ENCODE measurements at regions not wholly inside any gene's neighbourhood (a gene's known extent, or its start where the extent isn't known, plus 50 kb on each side); places are given as distances from the start of the nearest gene placed in this dataset.
"Not testable (repeated sequence)": the region's sequence is repeated elsewhere in the genome, so short reads cannot be mapped to it uniquely, and the experiment has no call there.

DNA sequence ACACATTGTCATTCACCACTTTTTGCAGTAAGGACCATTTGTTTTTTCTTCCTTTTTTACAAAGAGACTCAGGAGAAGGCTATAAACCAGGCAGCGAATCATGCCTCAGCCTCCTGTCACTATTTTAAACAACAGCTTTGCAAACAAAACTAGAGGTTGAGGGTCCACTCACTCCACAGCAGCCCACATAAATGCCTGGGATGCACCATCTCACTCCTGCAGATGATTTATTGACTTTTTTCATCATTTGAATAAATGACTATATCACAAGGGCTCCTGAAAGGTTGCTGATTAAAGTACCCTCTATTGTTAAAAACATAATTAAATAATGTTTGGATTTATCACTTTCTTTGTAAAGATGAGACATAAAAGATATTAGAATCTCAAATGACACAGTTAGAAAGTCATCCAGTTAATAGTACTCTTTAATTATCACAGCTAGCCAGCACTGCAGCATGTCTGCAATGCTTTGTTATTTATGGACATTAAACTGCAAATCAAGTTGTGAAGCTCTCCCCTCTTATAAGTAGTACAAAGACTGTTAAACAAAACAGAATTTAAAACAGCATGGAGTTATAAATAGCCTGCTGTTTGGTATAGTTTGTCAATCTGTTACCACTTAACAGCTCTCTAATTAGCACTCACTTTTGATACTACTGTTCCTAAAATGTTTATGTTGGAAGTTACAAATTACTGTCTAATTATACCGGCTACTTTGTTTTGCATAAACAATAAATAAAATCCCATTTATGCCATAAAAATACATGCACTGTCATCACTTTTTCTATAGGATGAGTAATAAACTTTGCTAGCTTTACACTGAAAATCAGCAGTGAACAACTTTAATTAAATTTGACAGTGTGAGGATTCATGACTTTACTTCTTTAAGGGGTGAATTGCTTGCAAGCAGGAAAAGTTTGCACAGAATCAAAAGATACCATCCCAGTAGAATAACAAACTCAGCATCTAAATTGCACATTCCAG, 853.2 kb downstream of the UQCRFS1 start:
- H3K4me1 ChIP-seq: no peaks in the 10 kb centered on the region

DNA sequence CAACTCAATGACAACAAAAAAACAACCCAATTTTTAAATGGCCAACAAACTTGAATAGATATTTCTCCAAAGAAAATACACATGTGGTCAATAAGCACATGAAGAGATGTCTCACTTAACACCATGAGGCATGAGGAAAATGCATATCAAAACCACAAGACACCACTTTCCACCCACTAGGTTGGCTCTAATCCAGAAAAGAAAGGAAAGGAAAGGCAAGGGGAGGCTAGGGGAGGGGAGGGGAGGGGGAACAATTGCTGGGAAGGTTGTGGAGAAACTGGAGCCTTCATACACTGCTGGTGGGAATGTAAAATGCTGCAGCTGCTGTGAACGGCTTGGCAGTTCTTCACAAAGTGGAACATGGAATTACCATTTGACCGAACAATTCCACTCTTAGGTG, 854.3 kb downstream of the UQCRFS1 start:
- no peak for DNase-seq (ENCODE audit: low spot score in 2 of 2)
- intact Hi-C loops (cut with DNase I; ENCODE audit: low total_unique reads): no loop called here
- Histone ChIP-seq H3K4me3 (no peak overlapping the region), H3K27me3 (no peaks in the 10 kb centered on the region), H3K9me3 (no peaks in the 10 kb centered on the region), H3K4me1 (no peaks in the 10 kb centered on the region), H3K27ac (no peak overlapping the region), H3K36me3 (no peaks in the 10 kb centered on the region)
- TF ChIP-seq, protein P1, sequence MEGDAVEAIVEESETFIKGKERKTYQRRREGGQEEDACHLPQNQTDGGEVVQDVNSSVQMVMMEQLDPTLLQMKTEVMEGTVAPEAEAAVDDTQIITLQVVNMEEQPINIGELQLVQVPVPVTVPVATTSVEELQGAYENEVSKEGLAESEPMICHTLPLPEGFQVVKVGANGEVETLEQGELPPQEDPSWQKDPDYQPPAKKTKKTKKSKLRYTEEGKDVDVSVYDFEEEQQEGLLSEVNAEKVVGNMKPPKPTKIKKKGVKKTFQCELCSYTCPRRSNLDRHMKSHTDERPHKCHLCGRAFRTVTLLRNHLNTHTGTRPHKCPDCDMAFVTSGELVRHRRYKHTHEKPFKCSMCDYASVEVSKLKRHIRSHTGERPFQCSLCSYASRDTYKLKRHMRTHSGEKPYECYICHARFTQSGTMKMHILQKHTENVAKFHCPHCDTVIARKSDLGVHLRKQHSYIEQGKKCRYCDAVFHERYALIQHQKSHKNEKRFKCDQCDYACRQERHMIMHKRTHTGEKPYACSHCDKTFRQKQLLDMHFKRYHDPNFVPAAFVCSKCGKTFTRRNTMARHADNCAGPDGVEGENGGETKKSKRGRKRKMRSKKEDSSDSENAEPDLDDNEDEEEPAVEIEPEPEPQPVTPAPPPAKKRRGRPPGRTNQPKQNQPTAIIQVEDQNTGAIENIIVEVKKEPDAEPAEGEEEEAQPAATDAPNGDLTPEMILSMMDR (IDR thresholded peaks at IDR 0.05): no peak
- TF ChIP-seq POLR2A (IDR thresholded peaks at IDR 0.05) (no peak), POLR2AphosphoS5 (IDR thresholded peaks at IDR 0.05) (no peak)

More for the DNA sequence above, 853.2 kb downstream of the UQCRFS1 start:
- no peaks in the 10 kb centered on the region for H3K9me3 ChIP-seq
- no peak overlapping the region for H3K4me3 ChIP-seq
- TF ChIP-seq POLR2A (IDR thresholded peaks at IDR 0.05) (no peak), POLR2AphosphoS5 (IDR thresholded peaks at IDR 0.05) (no peak)
- TF ChIP-seq, protein P1 (IDR thresholded peaks at IDR 0.05): no peak
- no peaks in the 10 kb centered on the region for H3K27me3 ChIP-seq
- H3K27ac ChIP-seq: no peak overlapping the region
- DNase-seq (ENCODE audit: low spot score in 2 of 2): no peak
- H3K36me3 ChIP-seq: no peaks in the 10 kb centered on the region
- intact Hi-C loops (cut with DNase I; ENCODE audit: low total_unique reads): no loop called here

DNA sequence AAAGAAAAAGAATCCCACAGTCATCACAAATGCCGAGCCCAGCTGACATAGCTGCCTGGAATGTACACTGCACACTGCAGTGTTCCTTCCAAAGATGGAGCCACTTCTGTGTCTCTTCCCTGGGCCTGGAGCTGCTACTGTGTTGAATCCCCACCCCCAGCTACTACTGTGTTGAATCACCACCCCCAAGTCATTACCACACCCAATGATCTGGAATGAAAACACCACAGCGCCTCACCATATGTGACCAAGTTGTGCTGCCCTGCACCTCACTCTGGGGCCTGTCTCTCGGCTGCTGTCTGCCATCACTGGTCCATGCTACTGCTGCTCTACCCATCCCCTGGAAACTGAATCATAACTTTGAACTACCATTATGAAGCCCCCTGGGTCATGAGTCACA, 861.2 kb downstream of the UQCRFS1 start:
- no peaks in the 10 kb centered on the region for H3K36me3 ChIP-seq
- H3K27ac ChIP-seq: no peak overlapping the region
- peaks cover 0 to 14% of the 10 kb centered on the region in 2 donors for H3K9me3 ChIP-seq
- intact Hi-C loops (cut with DNase I; ENCODE audit: low total_unique reads): no loop called here
- H3K27me3 ChIP-seq: no peaks in the 10 kb centered on the region
- H3K4me1 ChIP-seq: no peaks in the 10 kb centered on the region
- no peak for DNase-seq (ENCODE audit: low spot score in 2 of 2)
- H3K4me3 ChIP-seq: no peak overlapping the region
- TF ChIP-seq, protein P1 (IDR thresholded peaks at IDR 0.05): no peak
- TF ChIP-seq POLR2AphosphoS5 (IDR thresholded peaks at IDR 0.05): no peak
- no peak for TF ChIP-seq POLR2A (IDR thresholded peaks at IDR 0.05)

DNA sequence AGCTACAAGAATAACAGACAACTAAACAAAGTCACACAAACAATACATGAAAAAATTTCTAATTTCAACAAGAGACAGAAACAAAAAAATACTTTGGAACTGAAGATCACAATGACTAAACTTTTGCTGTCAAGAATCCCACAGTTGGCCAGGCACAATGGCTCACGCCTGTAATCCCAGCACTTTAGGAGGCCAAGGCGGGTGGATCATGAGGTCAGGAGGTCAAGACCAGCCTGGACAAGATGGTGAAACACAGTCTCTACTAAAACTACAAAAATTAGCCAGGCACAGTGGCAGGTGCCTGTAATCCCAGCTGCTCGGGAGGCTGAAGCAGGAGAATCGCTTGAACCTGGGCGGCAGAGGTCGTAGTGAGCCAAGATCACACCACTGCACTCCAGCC, 861.6 kb downstream of the UQCRFS1 start:
- intact Hi-C loops (cut with DNase I; ENCODE audit: low total_unique reads); H3K36me3 ChIP-seq; H3K27me3 ChIP-seq; H3K4me1 ChIP-seq; DNase-seq (ENCODE audit: low spot score in 2 of 2); H3K4me3 ChIP-seq; H3K27ac ChIP-seq: not testable (repeated sequence)
- H3K9me3 ChIP-seq: peaks cover 0 to 14% of the 10 kb centered on the region in 2 donors

DNA sequence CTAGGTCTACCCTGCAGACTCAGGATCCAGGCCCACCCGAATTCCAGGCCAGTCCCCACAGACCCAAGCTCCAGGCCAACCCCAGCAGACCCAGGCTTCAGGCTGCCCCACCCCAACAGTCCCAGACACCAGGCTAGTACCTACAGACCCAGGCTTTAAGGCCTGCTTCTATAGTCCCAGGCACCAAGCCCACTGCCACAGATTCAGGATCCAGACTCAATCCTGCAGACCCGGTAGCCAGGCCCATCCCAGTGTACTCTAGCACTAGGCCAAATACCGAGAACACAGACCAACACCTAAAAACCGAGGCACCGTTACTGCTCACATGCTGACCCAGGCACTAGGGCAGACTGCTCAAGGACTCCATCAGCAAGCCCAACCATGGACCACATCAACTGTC, 862.3 kb downstream of the UQCRFS1 start:
- no peak for TF ChIP-seq POLR2AphosphoS5 (IDR thresholded peaks at IDR 0.05)
- TF ChIP-seq, protein P1 (IDR thresholded peaks at IDR 0.05): no peak
- TF ChIP-seq POLR2A (IDR thresholded peaks at IDR 0.05): no peak
- intact Hi-C loops (cut with DNase I; ENCODE audit: low total_unique reads): no loop called here
- Histone ChIP-seq H3K9me3 (peaks cover 0 to 14% of the 10 kb centered on the region in 2 donors), H3K4me3 (no peak overlapping the region), H3K4me1 (no peaks in the 10 kb centered on the region), H3K27ac (no peak overlapping the region), H3K27me3 (no peaks in the 10 kb centered on the region), H3K36me3 (no peaks in the 10 kb centered on the region)
- DNase-seq (ENCODE audit: low spot score in 2 of 2): no peak
